Activated CD4-positive, alpha-beta memory T cell treated with anti-CD3 and anti-CD28 coated beads for 36 hours (primary cell): ENCODE measurements at regions not wholly inside any gene's neighbourhood (a gene's known extent, or its start where the extent isn't known, plus 50 kb on each side); places are given as distances from the start of the nearest gene placed in this dataset.

Experiments
- CTCF ChIA-PET: fragments of 350-600 bp; sonication (Branson Sonifier 250); formaldehyde crosslinking; loops from one replicate; lab custom pipeline; 2021; ENCODE audit warnings: antibody characterized with exemption, inconsistent platforms; lab: Charles Lee
- POLR2A ChIA-PET: fragments of 350-600 bp; sonication (Branson Sonifier 250); formaldehyde crosslinking; loops from one replicate; lab custom pipeline; 2021; ENCODE audit warnings: antibody characterized with exemption; lab: Charles Lee
- DNase-seq: peaks from one replicate; pipeline ENCODE4 v3.0.0-alpha.2; 2020
- H3K27ac Mint-ChIP-seq: one replicate; pipeline ENCODE4 v1.8.0; 2021; ENCODE audit warnings: mixed read lengths
- H3K27me3 Mint-ChIP-seq: one replicate; pipeline ENCODE4 v1.8.0; 2021; ENCODE audit warnings: mixed read lengths
- H3K36me3 Mint-ChIP-seq: one replicate; pipeline ENCODE4 v1.8.0; 2021; ENCODE audit warnings: mixed read lengths
- H3K4me1 Mint-ChIP-seq: one replicate; pipeline ENCODE4 v1.8.0; 2021; ENCODE audit warnings: low read depth, mixed read lengths
- H3K4me3 Mint-ChIP-seq: one replicate; pipeline ENCODE4 v1.8.0; 2021; ENCODE audit warnings: mild to moderate bottlenecking, mixed read lengths
- H3K9me3 Mint-ChIP-seq: one replicate; pipeline ENCODE4 v1.8.0; 2021; ENCODE audit warnings: mixed read lengths
- intact Hi-C: fragments of 100-400 bp; cut with micrococcal nuclease; formaldehyde crosslinking; loops from one replicate; pipeline ENCODE4 v1.15.1; 2023

DNA sequence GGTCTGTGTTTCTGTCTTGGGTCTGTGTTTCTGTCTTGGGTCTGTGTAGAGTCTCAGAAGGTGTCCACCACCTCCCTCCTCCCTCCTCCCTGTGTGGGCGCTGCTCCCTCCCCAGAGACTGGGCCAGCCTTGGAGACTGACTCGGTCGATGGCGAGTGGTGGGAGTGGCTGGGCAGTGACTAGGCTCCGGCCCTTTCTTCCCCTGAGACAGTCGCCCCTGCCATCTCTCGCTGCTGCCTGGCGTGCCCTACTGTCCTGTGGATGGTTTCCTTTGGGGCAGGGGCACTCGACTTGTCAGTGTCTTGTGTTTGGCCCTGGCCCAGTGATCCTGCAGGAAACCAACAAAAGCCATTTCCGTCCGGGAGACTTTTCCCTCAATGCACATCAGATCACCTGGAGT is 215.8 kb downstream of the NDUFA10 start:
- no peaks in the 10 kb centered on the region for H3K36me3 Mint-ChIP-seq
- DNase-seq: no peak
- ChIA-PET CTCF (no interaction called here), POLR2A (no interaction called here)
- H3K27me3 Mint-ChIP-seq: peaks cover 2% of the 10 kb centered on the region
- H3K4me1 Mint-ChIP-seq: no peaks in the 10 kb centered on the region
- no peak overlapping the region for H3K4me3 Mint-ChIP-seq
- intact Hi-C loops: no loop called here
- H3K27ac Mint-ChIP-seq: no peak overlapping the region
- no peaks in the 10 kb centered on the region for H3K9me3 Mint-ChIP-seq

DNA sequence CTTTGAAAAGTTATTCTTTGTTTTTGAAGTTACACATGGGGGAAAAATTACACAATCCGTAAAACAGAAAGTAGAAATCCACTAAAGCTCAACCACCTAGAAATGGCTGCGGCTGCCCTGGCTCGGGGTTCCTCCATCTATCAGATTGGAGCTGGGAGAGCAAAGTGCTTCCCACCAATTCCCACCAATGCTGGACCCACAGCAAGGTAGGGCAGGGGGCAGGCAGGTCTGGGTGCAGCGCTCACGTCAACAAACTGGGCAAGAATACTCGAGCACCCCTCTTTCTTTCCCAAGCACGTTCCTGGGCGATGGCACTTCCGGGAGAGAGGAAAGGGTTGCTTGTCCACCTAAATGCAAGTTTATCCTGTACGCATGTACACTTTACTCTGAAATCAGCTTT is 217.6 kb downstream of the NDUFA10 start:
- no peak overlapping the region for H3K4me3 Mint-ChIP-seq
- H3K27me3 Mint-ChIP-seq: peaks cover 2% of the 10 kb centered on the region
- no peak for DNase-seq
- intact Hi-C loops: no loop called here
- CTCF ChIA-PET: no interaction called here
- POLR2A ChIA-PET: no interaction called here
- no peaks in the 10 kb centered on the region for H3K4me1 Mint-ChIP-seq
- no peaks in the 10 kb centered on the region for H3K36me3 Mint-ChIP-seq
- H3K27ac Mint-ChIP-seq: no peak overlapping the region
- no peaks in the 10 kb centered on the region for H3K9me3 Mint-ChIP-seq

GRCh38 chr2:239806758-239807434 is 218.2 kb downstream of the NDUFA10 start:
- no peaks in the 10 kb centered on the region for H3K9me3 Mint-ChIP-seq
- no peak overlapping the region for H3K4me3 Mint-ChIP-seq
- ChIA-PET CTCF (no interaction called here), POLR2A (no interaction called here)
- no peak for DNase-seq
- no peak overlapping the region for H3K27ac Mint-ChIP-seq
- no peaks in the 10 kb centered on the region for H3K4me1 Mint-ChIP-seq
- H3K27me3 Mint-ChIP-seq: peaks cover 2% of the 10 kb centered on the region
- intact Hi-C loops: no loop called here
- no peaks in the 10 kb centered on the region for H3K36me3 Mint-ChIP-seq

DNA sequence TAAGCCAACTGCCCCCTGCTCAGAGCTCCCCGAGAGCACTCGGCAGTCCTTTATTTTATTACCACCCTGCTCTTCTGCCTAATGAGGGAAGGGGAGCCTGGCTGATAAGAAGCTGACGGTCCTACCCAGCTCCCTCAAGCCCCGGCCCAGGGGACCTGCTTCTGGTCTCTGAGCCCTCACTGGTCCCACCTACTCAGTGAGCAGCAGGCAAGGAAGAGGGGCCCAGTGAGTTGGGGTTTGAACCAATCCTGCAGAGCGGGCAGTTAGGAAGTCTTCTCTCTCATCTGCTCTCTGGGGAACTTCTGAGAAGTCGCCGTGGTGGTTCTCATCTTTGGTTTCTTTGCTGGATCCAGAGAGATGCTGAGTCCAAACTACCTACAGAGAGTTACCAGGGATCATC is 218.9 kb downstream of the NDUFA10 start:
- no peak for DNase-seq
- intact Hi-C loops: no loop called here
- POLR2A ChIA-PET: no interaction called here
- Mint-ChIP-seq H3K27me3 (peaks cover 2% of the 10 kb centered on the region), H3K4me3 (no peak overlapping the region), H3K27ac (no peak overlapping the region), H3K36me3 (no peaks in the 10 kb centered on the region), H3K9me3 (no peaks in the 10 kb centered on the region), H3K4me1 (no peaks in the 10 kb centered on the region)
- CTCF ChIA-PET: no interaction called here

- ChIA-PET POLR2A (no interaction called here), CTCF (no interaction called here)
- H3K4me3 Mint-ChIP-seq: no peak overlapping the region
- no peaks in the 10 kb centered on the region for H3K9me3 Mint-ChIP-seq
- H3K27me3 Mint-ChIP-seq: peaks cover 4% of the 10 kb centered on the region
- no peaks in the 10 kb centered on the region for H3K4me1 Mint-ChIP-seq
- no peak overlapping the region for H3K27ac Mint-ChIP-seq
- H3K36me3 Mint-ChIP-seq: no peaks in the 10 kb centered on the region
- intact Hi-C loops: no loop called here
- no peak for DNase-seq
Observed at GRCh38 chr2:239805414-239805813, 219.7 kb downstream of the NDUFA10 start.

- Mint-ChIP-seq H3K4me3 (no peak overlapping the region), H3K27me3 (peaks cover 4% of the 10 kb centered on the region), H3K9me3 (no peaks in the 10 kb centered on the region), H3K4me1 (no peaks in the 10 kb centered on the region), H3K36me3 (no peaks in the 10 kb centered on the region), H3K27ac (no peak overlapping the region)
- ChIA-PET CTCF (no interaction called here), POLR2A (no interaction called here)
- intact Hi-C loops: no loop called here
- DNase-seq: no peak
Observed at GRCh38 chr2:239805043-239805329, 220.2 kb downstream of the NDUFA10 start.

DNA sequence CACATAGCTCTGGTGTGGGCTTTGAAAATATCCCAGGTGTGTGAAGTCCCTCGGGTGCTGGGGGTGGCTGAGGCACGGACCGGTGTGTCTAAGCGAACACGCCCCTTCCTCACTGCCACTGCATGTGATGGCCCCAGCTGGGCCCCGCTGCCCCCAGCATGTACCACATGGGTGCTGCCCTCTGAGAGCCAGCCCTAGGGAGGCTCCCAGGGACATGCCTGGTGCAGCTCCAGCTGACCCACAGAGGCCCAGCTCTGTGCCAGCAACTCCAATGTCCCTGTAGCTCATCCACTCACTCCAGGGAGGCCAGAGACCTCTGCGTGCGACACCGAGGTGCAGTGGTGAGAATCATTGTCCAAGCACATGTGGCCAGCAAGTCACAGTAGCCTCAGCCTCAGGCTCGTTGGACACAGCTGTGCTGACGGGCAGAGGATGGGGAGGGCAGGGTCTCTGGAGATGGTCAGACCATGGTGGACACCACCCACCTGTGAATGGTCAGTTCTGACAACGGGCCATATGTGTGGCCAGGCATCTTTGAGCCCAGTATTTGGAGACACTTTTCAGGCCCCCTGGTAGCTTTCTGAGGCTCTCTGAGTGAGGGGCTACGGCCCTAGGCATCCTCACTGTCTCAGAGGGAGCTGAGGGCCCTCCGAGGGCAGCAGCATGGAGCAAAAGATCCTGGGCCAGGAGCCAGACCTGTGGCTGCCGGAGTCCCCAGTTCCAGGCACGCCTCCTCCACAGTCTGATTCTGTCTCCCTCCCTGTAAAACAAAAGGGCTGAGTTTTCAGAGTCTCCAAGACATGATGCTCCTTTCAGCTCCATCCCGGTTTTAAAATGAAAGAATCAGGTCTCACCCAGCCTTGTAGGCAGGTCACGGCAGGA is 220.7 kb downstream of the NDUFA10 start:
- ChIA-PET POLR2A (no interaction called here), CTCF (no interaction called here)
- peak; percentile 4 for DNase-seq

DNA sequence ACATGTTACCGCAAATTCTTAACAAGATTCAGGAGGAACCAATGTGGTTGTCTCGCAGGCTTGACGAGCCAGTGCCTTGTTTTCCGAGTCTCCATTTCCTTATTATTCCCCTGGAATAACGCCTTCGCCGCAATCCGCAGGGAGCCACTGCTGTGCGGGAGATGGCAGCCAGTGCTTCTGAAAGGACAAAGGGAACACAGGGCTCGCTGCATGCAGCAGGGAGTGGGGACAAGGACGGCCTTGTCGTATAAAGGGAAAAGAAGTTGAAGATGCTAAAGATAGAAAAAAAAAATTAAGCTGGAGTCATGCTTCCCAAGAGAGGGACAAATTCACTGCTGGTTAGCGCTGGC is 221.4 kb downstream of the NDUFA10 start:
- H3K4me1 Mint-ChIP-seq: no peaks in the 10 kb centered on the region
- intact Hi-C loops: no loop called here
- no peak for DNase-seq
- peaks cover 8% of the 10 kb centered on the region for H3K27me3 Mint-ChIP-seq
- H3K27ac Mint-ChIP-seq: no peak overlapping the region
- H3K4me3 Mint-ChIP-seq: no peak overlapping the region
- H3K9me3 Mint-ChIP-seq: no peaks in the 10 kb centered on the region
- H3K36me3 Mint-ChIP-seq: no peaks in the 10 kb centered on the region
- ChIA-PET CTCF (no interaction called here), POLR2A (no interaction called here)

More for the DNA sequence above, 220.7 kb downstream of the NDUFA10 start:
- intact Hi-C loops: no loop called here
- peaks cover 8% of the 10 kb centered on the region for H3K27me3 Mint-ChIP-seq
- H3K36me3 Mint-ChIP-seq: no peaks in the 10 kb centered on the region
- H3K27ac Mint-ChIP-seq: no peak overlapping the region
- no peaks in the 10 kb centered on the region for H3K4me1 Mint-ChIP-seq
- H3K9me3 Mint-ChIP-seq: no peaks in the 10 kb centered on the region
- no peak overlapping the region for H3K4me3 Mint-ChIP-seq

- H3K27me3 Mint-ChIP-seq: peaks cover 8% of the 10 kb centered on the region
- H3K36me3 Mint-ChIP-seq: no peaks in the 10 kb centered on the region
- no peak overlapping the region for H3K4me3 Mint-ChIP-seq
- ChIA-PET CTCF (no interaction called here), POLR2A (no interaction called here)
- intact Hi-C loops: no loop called here
- no peaks in the 10 kb centered on the region for H3K4me1 Mint-ChIP-seq
- H3K9me3 Mint-ChIP-seq: no peaks in the 10 kb centered on the region
- DNase-seq: no peak
- H3K27ac Mint-ChIP-seq: no peak overlapping the region
Observed at GRCh38 chr2:239803102-239803765, 221.9 kb downstream of the NDUFA10 start.

DNA sequence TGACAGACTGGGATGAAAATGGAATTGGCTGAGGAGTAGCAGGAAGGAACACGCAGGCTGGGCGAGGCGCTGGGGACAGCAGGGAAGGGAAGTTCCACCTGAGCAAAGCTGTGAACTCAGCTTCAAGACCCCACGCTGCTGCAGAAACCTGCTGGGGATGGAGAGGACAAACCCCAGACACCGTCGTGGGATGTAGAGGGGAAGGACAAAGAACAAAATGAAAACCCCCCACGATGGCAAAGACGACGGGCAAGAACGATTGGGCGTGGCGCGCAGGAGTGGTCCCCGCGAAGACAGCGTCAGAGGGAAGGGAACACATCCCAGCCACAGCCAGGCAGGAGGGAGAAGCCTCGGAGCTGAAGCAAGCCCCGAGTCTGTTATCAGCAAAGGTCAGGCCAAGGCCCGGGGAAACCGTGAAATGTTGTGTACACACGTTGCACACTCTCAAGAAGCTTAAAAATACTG is 222.9 kb downstream of the NDUFA10 start:
- no peaks in the 10 kb centered on the region for H3K9me3 Mint-ChIP-seq
- no peak overlapping the region for H3K27ac Mint-ChIP-seq
- no peaks in the 10 kb centered on the region for H3K4me1 Mint-ChIP-seq
- no peak overlapping the region for H3K4me3 Mint-ChIP-seq
- ChIA-PET CTCF (no interaction called here), POLR2A (no interaction called here)
- H3K27me3 Mint-ChIP-seq: peaks cover 8% of the 10 kb centered on the region
- DNase-seq: no peak
- H3K36me3 Mint-ChIP-seq: no peaks in the 10 kb centered on the region
- intact Hi-C loops: no loop called here

DNA sequence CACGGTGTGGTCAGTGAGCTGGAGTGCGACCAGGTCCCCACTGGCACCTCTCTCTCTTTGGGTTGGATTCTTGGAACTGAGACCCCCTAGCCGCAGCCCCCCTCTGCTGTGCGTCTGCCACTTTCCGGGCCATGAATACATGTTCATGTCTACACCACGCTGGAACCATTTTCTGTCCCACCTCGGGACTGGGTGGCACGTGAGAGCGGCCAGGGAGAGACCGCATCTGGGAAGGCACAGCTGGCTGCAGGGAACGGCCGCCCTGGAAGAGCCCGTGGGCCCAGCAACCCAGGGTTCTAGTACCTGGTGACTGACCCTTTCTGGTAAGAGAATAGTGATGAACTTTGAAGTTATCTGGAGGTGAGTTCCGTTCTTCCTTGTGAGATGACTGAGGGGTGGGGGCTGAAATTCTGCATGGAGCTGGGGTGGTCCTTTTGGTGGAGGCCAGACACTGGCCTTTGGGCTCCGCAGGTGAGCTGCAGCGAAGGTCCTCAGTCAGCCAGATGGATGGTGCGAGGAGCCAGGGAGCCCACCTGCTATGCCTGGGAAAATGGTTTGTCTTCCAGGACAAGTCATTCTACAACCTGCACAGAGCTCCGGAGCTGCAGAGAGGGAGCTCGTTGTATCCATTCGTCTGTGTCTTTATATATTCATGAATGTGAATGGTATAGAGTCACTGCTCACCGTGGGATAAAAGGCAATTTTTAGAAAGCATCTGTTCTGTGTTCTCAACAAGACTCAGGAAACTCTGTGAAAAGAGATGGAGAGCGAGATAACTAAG is 223.5 kb downstream of the NDUFA10 start:
- H3K4me1 Mint-ChIP-seq: no peaks in the 10 kb centered on the region
- H3K27me3 Mint-ChIP-seq: peaks cover 8% of the 10 kb centered on the region
- POLR2A ChIA-PET: no interaction called here
- no peak overlapping the region for H3K4me3 Mint-ChIP-seq
- CTCF ChIA-PET: no interaction called here
- intact Hi-C loops: no loop called here
- no peak overlapping the region for H3K27ac Mint-ChIP-seq
- H3K36me3 Mint-ChIP-seq: no peaks in the 10 kb centered on the region
- no peaks in the 10 kb centered on the region for H3K9me3 Mint-ChIP-seq
- no peak for DNase-seq

- no peaks in the 10 kb centered on the region for H3K9me3 Mint-ChIP-seq
- H3K36me3 Mint-ChIP-seq: no peaks in the 10 kb centered on the region
- H3K4me1 Mint-ChIP-seq: no peaks in the 10 kb centered on the region
- H3K27ac Mint-ChIP-seq: no peak overlapping the region
- ChIA-PET CTCF (no interaction called here), POLR2A (no interaction called here)
- peak; percentile 3 for DNase-seq
- H3K27me3 Mint-ChIP-seq: peaks cover 8% of the 10 kb centered on the region
- intact Hi-C loops: no loop called here
- no peak overlapping the region for H3K4me3 Mint-ChIP-seq
Observed at GRCh38 chr2:239800785-239801386, 224.3 kb downstream of the NDUFA10 start.
